ENCODE measurements at regions not wholly inside any gene's neighbourhood (a gene's known extent, or its start where the extent isn't known, plus 50 kb on each side); places are given as distances from the start of the nearest gene placed in this dataset.

DNA sequence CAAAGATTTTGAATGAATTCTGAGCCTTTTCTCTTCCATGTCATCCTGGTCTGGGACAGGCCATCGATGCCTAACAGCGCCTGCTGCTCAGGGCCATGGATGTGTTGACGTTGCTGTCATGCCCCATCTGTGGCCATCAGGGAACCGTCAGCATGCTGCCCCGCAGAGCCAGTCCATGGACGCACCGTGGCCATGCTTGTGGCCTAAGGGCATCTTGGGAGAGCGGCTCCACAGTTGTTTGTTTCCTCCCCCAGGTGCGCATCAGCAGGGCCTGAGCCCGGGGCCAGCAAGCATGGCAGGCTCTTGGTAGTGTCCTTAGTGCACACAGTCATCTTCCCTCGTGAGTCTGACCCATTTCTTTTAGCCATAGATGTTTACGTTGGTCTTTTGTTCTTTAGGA lies 142.7 kb downstream of the VAPA start:
- DNase-seq (ENCODE audit: low read depth in 4 of 4, low spot score in 3 of 4): no peak

GRCh38 chr18:10057401-10057893 lies 143.6 kb downstream of the VAPA start:
- no peak for DNase-seq (ENCODE audit: low read depth in 4 of 4, low spot score in 3 of 4)

DNA sequence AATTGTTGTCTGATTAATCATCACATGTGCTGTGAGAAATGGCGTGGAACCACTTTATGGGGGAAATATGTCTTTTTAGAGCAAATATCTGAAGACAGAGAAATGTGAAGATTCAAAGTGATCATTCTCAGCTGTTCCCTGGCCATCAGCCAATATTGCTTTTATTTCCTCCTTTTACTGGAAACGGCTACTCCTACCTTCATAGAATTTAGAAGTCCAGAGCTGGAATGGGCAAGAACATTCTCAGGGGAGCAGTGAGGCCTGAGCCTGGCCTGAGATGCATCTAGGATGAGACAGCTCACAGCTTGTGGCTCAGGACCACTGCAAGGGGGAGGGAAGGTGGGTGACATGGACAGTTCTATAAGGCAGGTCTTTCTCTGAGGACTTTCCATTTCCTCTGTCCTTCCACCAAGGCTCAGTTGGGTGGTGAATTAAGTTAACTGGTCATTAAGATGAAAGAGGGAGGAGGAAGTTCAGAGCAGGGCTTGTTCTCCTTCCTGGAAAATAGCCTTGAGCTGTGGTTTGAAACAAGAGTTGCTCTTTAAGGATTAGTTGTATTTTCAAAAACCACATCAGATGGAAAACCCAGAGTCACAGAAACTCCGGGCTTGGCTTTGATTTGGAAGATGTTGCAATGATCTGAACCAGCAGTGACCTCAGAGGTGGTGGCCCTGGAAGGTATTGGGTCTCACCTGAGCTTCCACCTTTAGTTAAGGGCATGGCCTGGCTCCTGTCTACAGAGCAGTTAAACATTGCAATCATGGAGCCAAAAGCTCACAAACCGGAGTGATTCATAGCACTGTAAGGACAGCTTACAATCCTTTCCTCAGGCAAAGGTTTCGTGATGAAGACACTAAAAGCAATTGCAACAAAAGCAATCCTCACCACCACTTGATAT lies 144.3 kb downstream of the VAPA start:
- DNase-seq (ENCODE audit: low read depth in 4 of 4, low spot score in 3 of 4): no peak

DNA sequence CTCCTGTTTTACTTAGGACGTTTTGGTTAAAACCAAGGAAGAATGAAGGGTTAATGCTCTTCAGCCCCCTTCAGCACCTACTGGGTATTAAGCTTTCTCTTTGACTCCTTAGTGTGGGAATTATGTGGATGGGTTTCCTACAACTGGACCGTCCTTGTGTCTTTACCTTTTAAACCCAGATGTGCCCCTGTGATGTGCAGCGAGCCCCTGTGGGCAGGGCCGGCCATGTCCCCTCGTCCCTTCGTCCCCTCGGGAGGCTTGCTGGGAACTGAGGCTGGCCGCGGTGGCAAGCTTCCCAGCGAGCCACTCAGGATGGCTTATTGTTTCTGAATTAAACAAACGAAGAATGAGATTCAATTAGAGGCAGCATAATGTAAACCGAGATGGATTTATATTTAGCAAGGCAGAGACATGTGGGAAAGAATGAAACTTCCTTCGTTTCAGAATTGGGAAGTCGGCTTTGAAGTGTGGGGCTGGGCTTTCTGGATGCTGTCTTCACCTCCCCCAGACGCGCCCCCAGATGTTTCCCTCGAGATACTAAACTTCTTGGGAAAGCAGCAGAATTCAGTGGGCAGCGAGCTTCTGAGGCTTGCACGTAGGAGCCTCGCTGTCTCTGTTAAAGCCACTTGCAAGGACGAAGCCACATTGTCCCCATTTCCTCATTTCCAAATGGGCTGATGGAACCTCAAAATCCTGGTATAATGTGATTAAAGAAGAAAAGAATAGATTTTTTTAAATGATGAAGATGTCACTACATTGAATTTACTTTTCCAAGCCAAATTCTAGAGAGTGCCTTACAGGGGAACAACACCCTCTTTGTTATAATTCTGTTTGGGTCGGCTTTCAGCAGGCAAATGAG lies 146.0 kb downstream of the VAPA start:
- DNase-seq (ENCODE audit: low read depth in 4 of 4, low spot score in 3 of 4): no peak

- no peak for DNase-seq (ENCODE audit: low read depth in 4 of 4, low spot score in 3 of 4)
These were observed 146.6 kb downstream of the VAPA start for GRCh38 chr18:10060469-10060782.

DNA sequence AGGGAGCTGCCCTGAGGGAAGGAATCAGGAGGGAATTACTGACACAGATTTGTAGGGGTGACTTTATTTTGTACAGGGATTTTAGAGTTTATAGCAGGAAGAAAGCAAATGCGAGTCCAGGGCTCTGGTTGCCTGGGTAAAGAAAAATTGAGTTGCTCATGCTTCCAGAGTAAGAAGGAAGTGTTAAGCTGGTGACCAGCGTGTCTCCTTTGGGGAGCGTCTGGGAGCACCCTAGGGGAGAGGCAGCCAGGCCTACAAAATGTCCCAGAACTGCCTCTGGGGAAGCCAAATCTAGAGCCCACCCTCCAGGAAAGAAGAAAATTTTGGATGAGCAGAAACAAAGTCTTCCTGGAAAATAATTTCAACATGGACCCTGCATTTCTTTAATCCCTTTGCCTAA lies 147.0 kb downstream of the VAPA start:
- no peak for DNase-seq (ENCODE audit: low read depth in 4 of 4, low spot score in 3 of 4)

- no peak for DNase-seq (ENCODE audit: low read depth in 4 of 4, low spot score in 3 of 4)
These were observed 147.8 kb downstream of the VAPA start for GRCh38 chr18:10061566-10062140.

DNA sequence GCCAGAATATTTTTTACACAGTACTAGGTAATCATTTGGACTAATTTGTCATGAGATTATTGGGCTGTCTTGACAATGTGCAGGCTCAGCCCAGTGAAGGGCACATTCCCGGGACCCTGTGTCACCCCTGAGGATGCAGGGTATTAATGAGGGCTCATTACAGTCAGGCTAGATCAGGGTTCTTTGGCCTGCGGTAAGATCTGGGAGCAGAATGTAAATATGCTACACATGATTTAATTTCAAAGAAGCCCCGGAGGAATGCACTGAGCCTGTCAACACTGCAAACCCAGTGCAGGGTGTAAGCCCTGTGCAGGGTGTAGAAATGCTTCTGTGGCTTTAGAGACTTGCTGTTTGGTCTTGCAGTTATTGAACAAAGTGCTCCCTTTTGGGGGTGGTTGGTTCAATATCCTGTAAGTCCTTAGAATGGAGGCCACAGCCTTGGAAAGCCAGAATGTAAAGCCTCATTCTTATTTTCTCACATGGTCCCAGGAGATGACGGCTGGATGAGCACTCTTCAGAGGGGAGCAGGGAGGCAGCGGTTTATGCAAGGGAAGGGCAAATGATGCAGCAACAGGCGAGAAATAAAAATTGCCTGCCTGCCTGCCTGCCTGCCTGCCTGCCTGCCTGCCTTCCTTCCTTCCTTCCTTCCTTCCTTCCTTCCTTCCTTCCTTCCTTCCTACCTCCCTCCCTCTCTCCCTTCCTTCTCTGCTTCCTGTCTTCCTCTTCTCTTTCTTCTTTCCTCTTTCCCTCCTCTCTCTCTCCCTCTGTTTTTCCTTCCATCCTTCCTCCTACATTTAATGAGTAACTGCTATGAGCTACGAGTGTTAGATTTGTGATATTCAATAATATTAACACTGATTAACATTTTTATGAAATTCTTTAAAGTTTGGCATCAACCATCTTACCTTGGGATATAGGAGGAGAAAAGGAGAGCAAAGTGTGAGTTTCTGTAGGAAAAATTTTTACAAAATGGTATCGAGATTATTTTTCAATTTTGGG lies 148.8 kb downstream of the VAPA start:
- DNase-seq (ENCODE audit: low read depth in 4 of 4, low spot score in 3 of 4): no peak

DNA sequence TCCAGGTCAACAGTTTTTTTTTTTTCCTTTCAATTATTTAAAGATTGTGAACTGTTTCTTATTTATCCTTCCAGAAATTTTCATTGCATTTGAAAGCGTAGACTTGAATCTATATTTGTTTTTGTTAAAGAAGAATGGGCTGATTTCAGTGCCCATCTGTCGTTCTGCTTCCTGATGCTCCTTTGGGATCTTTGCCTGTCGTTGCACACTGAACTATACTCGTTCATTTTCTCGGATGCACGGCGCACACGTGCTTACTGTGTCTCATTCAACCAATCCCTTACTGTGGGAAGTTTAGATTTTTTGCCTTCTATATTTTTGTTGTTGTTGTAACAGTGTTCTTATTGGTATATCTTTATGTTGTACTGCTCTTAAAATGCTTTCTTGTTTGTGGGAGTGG lies 149.7 kb downstream of the VAPA start:
- no peak for DNase-seq (ENCODE audit: low read depth in 4 of 4, low spot score in 3 of 4)

DNA sequence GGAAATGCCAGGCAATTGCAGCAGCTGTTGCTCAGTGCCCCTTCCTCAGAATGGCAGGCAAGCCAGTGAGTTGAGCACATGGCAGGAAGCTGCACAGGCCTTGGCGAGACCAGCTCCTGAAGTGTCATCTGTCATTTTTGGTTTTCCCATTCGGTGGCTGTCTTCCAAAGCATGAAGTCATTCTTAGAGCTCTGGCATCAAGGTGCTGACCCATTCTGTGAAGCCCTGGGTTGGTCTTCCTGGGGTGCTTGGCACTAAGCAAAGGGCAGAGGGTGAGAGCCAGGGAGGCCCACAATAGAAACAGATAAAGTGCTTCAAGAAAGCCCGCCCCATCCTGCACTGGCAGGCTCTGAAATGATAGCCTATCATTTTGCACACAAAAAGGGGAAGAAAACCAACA lies 150.5 kb downstream of the VAPA start:
- DNase-seq (ENCODE audit: low read depth in 4 of 4, low spot score in 3 of 4): no peak

GRCh38 chr18:10065296-10065695 lies 151.5 kb downstream of the VAPA start:
- no peak for DNase-seq (ENCODE audit: low read depth in 4 of 4, low spot score in 3 of 4)

DNA sequence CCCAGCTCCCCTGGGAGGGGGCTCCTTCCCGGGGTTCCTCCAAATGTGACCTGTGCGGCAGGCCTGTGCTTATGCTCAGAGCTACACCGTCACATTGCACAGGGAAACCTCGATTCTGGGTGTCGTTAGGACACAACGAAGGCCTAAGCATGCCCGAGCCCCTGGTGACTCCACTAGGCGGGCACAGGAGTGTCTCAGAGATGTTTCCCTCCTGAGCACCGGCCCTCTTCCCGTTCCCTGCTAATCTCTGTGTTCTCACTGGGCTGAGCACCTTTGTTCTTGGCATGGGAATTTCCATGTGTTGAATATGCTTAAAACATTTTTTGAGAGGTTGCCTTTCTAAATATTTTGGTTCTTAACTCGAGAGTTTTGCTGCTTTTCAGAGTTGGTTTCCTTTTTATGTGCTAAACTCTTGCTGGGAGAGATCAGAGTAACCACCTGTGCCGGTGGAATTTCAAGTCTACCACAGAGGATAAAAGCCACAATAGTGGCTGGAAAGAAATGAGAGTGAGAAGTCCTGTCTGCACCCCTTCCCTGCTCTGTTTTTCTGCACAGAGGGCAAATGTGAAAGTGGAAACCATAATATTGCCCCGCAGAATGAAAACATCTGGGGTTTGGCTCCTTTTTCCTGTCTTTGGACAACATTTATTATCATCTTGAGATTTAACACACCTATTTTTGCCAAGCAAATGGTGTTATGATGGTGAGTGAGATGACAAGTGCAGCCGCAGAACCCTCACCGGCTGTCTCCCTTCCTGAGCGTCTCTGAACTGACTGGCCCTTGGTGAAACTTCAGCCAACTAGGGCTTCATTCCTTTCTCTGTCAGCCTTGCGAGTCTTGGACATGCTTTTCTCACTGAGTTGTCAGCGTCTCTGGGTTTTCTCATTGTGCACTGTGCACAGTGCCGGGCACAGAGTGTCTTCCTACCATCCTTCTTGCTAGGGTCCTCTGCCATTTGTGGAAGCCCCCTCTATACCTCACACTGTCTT lies 154.1 kb downstream of the VAPA start:
- no peak for DNase-seq (ENCODE audit: low read depth in 4 of 4, low spot score in 3 of 4)

- no peak for DNase-seq (ENCODE audit: low read depth in 4 of 4, low spot score in 3 of 4)
These were observed 155.2 kb downstream of the VAPA start for GRCh38 chr18:10068766-10069567.

DNA sequence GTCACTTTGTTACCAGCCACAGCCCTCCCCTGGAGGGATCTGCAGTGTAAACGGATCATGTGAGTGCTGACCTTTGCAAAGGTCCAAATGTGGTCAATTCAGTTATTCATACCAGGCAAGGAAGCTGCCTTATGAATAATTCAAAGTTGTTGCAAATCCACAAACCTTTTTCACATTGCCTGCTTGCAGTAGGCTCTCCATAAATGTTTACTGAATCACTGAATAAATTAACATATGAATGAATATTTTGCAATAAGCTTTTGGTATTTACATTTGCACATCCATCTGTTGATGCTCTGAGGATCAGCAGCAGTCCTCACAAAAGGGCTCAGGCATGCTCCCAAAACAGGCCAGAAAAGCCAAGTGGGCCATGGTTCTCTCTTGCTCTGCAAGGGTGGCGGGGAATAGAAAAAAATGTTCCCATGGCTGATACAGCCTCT lies 156.8 kb downstream of the VAPA start:
- DNase-seq (ENCODE audit: low read depth in 4 of 4, low spot score in 3 of 4): no peak

DNA sequence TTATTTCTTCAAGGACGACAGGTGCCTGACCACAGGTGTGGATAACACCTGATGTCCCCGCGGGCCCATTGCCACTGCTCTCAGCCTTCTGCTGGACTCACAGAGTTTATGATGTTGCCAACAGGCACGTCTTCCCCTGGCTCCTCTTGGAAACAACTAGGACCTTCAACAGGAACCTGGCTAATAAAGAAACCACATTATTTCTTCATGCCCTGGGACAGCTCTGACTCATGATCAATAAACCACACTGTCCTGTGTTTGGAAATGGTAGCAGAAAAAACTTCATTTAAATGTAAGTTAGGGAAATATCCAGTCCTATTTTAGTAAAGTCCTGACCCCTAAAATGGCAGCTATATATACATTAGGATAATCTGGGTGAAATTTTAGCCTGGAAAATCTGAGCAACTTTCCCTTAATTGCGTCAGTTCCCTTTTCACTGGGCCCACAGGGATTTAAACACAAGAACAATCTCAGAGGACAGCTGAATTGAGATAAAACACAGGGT lies 158.9 kb downstream of the VAPA start:
- DNase-seq (ENCODE audit: low read depth in 4 of 4, low spot score in 3 of 4): no peak

GRCh38 chr18:10074110-10074509 lies 160.3 kb downstream of the VAPA start:
- no peak for DNase-seq (ENCODE audit: low read depth in 4 of 4, low spot score in 3 of 4)

DNA sequence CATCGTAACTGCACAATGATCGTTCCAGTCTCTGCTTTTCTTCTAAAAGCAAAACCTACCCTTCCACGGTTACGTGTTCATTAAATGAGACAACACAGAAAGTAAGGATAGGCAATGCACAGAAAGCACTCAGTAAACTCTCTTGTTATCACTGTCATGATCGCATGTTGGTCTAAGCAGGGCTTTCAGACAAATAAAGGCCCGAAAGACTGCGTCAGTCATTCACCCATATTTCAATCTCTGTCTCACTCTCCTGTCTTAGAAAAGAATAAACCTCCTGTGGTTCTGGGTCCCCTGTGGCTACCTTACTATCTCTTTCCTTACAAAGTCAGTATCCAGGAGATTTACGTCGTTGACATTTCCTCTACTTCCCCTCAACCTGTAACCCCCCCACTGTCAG lies 160.9 kb downstream of the VAPA start:
- DNase-seq (ENCODE audit: low read depth in 4 of 4, low spot score in 3 of 4): no peak

DNA sequence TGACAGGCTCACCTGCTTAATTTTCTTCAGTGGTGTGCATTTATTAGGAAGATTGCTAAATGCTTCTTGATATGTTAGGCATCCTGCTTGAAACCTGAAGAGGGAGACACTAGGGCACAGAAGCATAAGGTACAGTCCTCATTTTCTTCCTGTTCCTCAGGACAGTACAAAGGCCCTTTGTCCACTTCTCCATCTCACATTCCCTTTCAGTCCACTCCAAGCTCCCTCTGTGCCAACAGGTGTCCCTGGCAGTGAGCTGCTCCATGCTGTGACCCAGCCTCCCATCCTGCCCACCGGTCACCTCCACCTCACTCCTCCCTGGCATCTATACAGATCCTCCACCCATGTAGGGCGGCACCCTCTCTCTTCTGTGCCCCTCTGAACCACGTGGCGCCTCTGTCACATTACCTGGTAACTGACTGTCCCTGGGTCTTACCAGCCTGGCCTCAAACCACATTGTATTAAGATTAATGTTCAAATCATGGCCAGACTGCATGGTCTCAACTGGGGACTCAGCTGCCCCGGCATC lies 162.8 kb downstream of the VAPA start:
- DNase-seq (ENCODE audit: low read depth in 4 of 4, low spot score in 3 of 4): no peak

All from right renal pelvis (tissue), 4 donors.